ENCODE measurements at regions not wholly inside any gene's neighbourhood (a gene's known extent, or its start where the extent isn't known, plus 50 kb on each side); places are given as distances from the start of the nearest gene placed in this dataset.

DNA sequence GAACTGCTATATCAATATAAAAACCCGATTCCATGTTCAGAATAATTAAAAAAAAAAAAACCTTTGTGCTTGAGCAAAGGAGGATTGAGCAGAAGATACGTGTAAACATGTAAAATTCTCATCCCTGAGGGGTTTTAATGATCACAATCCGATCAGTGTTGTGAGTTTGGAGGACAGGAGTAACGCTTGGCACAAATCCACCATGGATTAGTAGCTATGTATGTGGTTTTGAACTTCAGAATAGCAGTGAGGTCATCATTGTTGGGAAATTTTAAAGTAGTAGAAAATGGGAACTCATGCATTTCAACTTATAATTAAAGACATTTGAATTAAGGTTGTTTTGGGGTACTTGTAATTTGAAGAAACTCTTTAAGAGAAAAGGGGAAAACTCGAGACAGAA, 203.2 kb downstream of the RPS12 start:
- 77% methylated on average over 2 of the region's 5 CpGs for WGBS (ENCODE audit: insufficient coverage)
- Histone ChIP-seq H3K27ac (ENCODE audit: low read length in 2 of 2) (no peak overlapping the region), H3K4me1 (ENCODE audit: control insufficient read depth in 2 of 2, insufficient read depth in 2 of 2, low read length in 2 of 2) (no peaks in the 10 kb centered on the region), H3K4me2 (replicated peaks; ENCODE audit: low read depth, low read length, poor library complexity, severe bottlenecking) (no peak overlapping the region), H3K79me2 (ENCODE audit: control insufficient read depth, insufficient read depth, low read length) (no peaks in the 10 kb centered on the region), H4K20me1 (ENCODE audit: control insufficient read depth, insufficient read depth, low read length, poor library complexity, severe bottlenecking) (no peaks in the 10 kb centered on the region), H3K27me3 (replicated peaks in 1 of 4; ENCODE audit: control extremely low read depth in 1 of 4, control insufficient read depth in 3 of 4, insufficient read depth in 4 of 4, low read length in 3 of 4) (no peaks in the 10 kb centered on the region), H3K4me3 (ENCODE audit: control extremely low read depth in 1 of 5, extremely low read depth in 1 of 5, insufficient read depth in 1 of 5, low read depth in 2 of 5, low read length in 4 of 5) (no peak overlapping the region), H3K36me3 (replicated peaks in 1 of 2; ENCODE audit: control extremely low read depth in 1 of 2, control insufficient read depth in 1 of 2, extremely low read depth in 1 of 2, insufficient read depth in 2 of 2, low read length in 1 of 2) (no peaks in the 10 kb centered on the region), H3K9me3 (ENCODE audit: control extremely low read depth in 1 of 3, control insufficient read depth in 2 of 3, insufficient read depth in 1 of 3, low read length in 2 of 3) (no peaks in the 10 kb centered on the region), H2AFZ (ENCODE audit: insufficient read depth, low read depth, low read length, poor library complexity, severe bottlenecking) (no peak overlapping the region), H3K9ac (ENCODE audit: low read length) (no peak overlapping the region)
- H3K27me3 Mint-ChIP-seq: peaks cover 6% of the 10 kb centered on the region
- DNase-seq (no peak), ATAC-seq (ENCODE audit: low read depth) (no peak)
- H3K27ac Mint-ChIP-seq: no peak overlapping the region
- CTCF ChIA-PET: no interaction called here
- TF ChIP-seq, protein P1, sequence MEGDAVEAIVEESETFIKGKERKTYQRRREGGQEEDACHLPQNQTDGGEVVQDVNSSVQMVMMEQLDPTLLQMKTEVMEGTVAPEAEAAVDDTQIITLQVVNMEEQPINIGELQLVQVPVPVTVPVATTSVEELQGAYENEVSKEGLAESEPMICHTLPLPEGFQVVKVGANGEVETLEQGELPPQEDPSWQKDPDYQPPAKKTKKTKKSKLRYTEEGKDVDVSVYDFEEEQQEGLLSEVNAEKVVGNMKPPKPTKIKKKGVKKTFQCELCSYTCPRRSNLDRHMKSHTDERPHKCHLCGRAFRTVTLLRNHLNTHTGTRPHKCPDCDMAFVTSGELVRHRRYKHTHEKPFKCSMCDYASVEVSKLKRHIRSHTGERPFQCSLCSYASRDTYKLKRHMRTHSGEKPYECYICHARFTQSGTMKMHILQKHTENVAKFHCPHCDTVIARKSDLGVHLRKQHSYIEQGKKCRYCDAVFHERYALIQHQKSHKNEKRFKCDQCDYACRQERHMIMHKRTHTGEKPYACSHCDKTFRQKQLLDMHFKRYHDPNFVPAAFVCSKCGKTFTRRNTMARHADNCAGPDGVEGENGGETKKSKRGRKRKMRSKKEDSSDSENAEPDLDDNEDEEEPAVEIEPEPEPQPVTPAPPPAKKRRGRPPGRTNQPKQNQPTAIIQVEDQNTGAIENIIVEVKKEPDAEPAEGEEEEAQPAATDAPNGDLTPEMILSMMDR (IDR thresholded peaks at IDR 0.05): no peak
- TF ChIP-seq EZH2 (IDR thresholded peaks at IDR 0.05; ENCODE audit: borderline replicate concordance, insufficient read depth, low read depth, low read length, poor library complexity, severe bottlenecking): no peak
- POLR2A ChIA-PET: no interaction called here
- intact Hi-C loops (cut with micrococcal nuclease): no loop called here
- H3K4me1 Mint-ChIP-seq: no peaks in the 10 kb centered on the region
- H3K9me3 Mint-ChIP-seq (ENCODE audit: insufficient read depth): no peaks in the 10 kb centered on the region
- no peak overlapping the region for H3K4me3 Mint-ChIP-seq

DNA sequence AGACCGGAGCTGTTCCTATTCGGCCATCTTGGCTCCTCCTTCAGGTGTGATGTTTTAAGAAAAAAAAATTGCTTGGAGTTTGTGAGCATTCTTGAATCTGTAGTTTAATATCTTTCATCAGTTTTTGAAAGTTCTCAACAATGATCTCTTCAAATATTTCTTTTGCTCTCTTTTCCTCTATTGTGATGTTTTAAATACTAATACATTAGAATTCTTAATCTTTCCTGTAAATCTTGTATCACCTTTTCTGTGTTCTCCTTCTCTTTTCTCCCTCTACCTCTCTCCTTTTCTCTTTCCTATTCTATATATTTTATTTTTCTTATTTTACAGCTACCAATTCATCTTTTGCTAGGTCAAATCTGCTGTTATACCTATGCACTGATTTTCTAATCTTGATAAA, 212.3 kb downstream of the RPS12 start:
- ATAC-seq (ENCODE audit: low read depth) (no peak), DNase-seq (no peak)
- Mint-ChIP-seq H3K4me1 (no peaks in the 10 kb centered on the region), H3K9me3 (ENCODE audit: insufficient read depth) (no peaks in the 10 kb centered on the region), H3K27ac (no peak overlapping the region), H3K27me3 (peaks cover 2% of the 10 kb centered on the region), H3K4me3 (no peak overlapping the region)
- no CpG with 5 or more reads among the region's 2 CpGs for WGBS (ENCODE audit: insufficient coverage)
- POLR2A ChIA-PET: no interaction called here
- Histone ChIP-seq H3K79me2 (ENCODE audit: control insufficient read depth, insufficient read depth, low read length) (no peaks in the 10 kb centered on the region), H3K4me3 (ENCODE audit: control extremely low read depth in 1 of 5, extremely low read depth in 1 of 5, insufficient read depth in 1 of 5, low read depth in 2 of 5, low read length in 4 of 5) (no peak overlapping the region), H2AFZ (ENCODE audit: insufficient read depth, low read depth, low read length, poor library complexity, severe bottlenecking) (no peak overlapping the region), H3K4me2 (replicated peaks; ENCODE audit: low read depth, low read length, poor library complexity, severe bottlenecking) (no peak overlapping the region), H3K27ac (ENCODE audit: low read length in 2 of 2) (no peak overlapping the region), H3K9me3 (ENCODE audit: control extremely low read depth in 1 of 3, control insufficient read depth in 2 of 3, insufficient read depth in 1 of 3, low read length in 2 of 3) (no peaks in the 10 kb centered on the region), H4K20me1 (ENCODE audit: control insufficient read depth, insufficient read depth, low read length, poor library complexity, severe bottlenecking) (no peaks in the 10 kb centered on the region), H3K4me1 (ENCODE audit: control insufficient read depth in 2 of 2, insufficient read depth in 2 of 2, low read length in 2 of 2) (no peaks in the 10 kb centered on the region), H3K27me3 (replicated peaks in 1 of 4; ENCODE audit: control extremely low read depth in 1 of 4, control insufficient read depth in 3 of 4, insufficient read depth in 4 of 4, low read length in 3 of 4) (no peaks in the 10 kb centered on the region), H3K9ac (ENCODE audit: low read length) (no peak overlapping the region), H3K36me3 (replicated peaks in 1 of 2; ENCODE audit: control extremely low read depth in 1 of 2, control insufficient read depth in 1 of 2, extremely low read depth in 1 of 2, insufficient read depth in 2 of 2, low read length in 1 of 2) (no peaks in the 10 kb centered on the region)
- intact Hi-C loops (cut with micrococcal nuclease): no loop called here
- TF ChIP-seq, protein P1 (IDR thresholded peaks at IDR 0.05): no peak
- TF ChIP-seq EZH2 (IDR thresholded peaks at IDR 0.05; ENCODE audit: borderline replicate concordance, insufficient read depth, low read depth, low read length, poor library complexity, severe bottlenecking): no peak
- CTCF ChIA-PET: no interaction called here
